Caco-2 (cell line): ENCODE measurements at regions not wholly inside any gene's neighbourhood (a gene's known extent, or its start where the extent isn't known, plus 50 kb on each side); places are given as distances from the start of the nearest gene placed in this dataset.

Experiments
- BruUV-seq: library from RNA; stranded (reverse); fragments of 400-500 nt; replicated peaks from 2 replicates; lab custom pipeline; 2021; lab: Mats Ljungman, UMichigan
- CTCF ChIA-PET: fragments of 300-600 bp; sonication (Branson Sonifier 250); formaldehyde crosslinking; loops from one replicate; lab custom pipeline; 2022; ENCODE audit warnings: antibody characterized with exemption; lab: Charles Lee
- POLR2A ChIA-PET: fragments of 300-600 bp; sonication (Branson Sonifier 250); formaldehyde crosslinking; loops from one replicate; lab custom pipeline; 2022; ENCODE audit warnings: antibody characterized with exemption; lab: Charles Lee
- DNase-seq, 2 experiments: peaks; one replicate each; pipeline versions ENCODE4 v3.0.0 to v3.0.0-alpha.2; 2020 to 2022
- H3K27me3 ChIP-seq: replicated peaks from 2 replicates; pipeline ENCODE4 v1.6.0; 2011; ENCODE audit warnings: low read length; ENCODE audit not compliant: control insufficient read depth, insufficient read depth
- H3K36me3 ChIP-seq: 2 replicates; pipeline ENCODE4 v1.5.1; 2011; ENCODE audit warnings: low read length; ENCODE audit not compliant: control insufficient read depth, insufficient read depth
- H3K4me1 ChIP-seq: fragments of 250-450 bp; sonication (Bioruptor Pico); 2 replicates; pipeline ENCODE4 v1.5.1; 2020; ENCODE audit warnings: mild to moderate bottlenecking
- H3K4me3 ChIP-seq: 2 replicates; pipeline ENCODE4 v1.5.1; 2011; ENCODE audit warnings: low read depth, mild to moderate bottlenecking, control low read depth, low read length
- H3K9me3 ChIP-seq: fragments of 250-450 bp; sonication (Bioruptor Pico); 2 replicates; pipeline ENCODE4 v1.5.1; 2020; ENCODE audit warnings: mild to moderate bottlenecking, moderate library complexity
- H3K27ac Mint-ChIP-seq: one replicate; pipeline ENCODE4 v1.8.0; 2022; ENCODE audit warnings: mixed read lengths; ENCODE audit not compliant: unreplicated experiment
- H3K27me3 Mint-ChIP-seq: one replicate; pipeline ENCODE4 v1.8.0; 2022; ENCODE audit warnings: mixed read lengths; ENCODE audit not compliant: insufficient read depth, unreplicated experiment
- H3K36me3 Mint-ChIP-seq: one replicate; pipeline ENCODE4 v1.8.0; 2022; ENCODE audit warnings: mild to moderate bottlenecking, mixed read lengths; ENCODE audit not compliant: insufficient read depth, unreplicated experiment
- H3K4me1 Mint-ChIP-seq: one replicate; pipeline ENCODE4 v1.8.0; 2022; ENCODE audit warnings: low read depth, mixed read lengths; ENCODE audit not compliant: unreplicated experiment
- H3K4me3 Mint-ChIP-seq: one replicate; pipeline ENCODE4 v1.8.0; 2022; ENCODE audit warnings: mild to moderate bottlenecking, moderate library complexity, mixed read lengths; ENCODE audit not compliant: unreplicated experiment
- H3K9me3 Mint-ChIP-seq: one replicate; pipeline ENCODE4 v1.8.0; 2022; ENCODE audit warnings: mixed read lengths; ENCODE audit not compliant: unreplicated experiment
- intact Hi-C: fragments of 100-400 bp; cut with micrococcal nuclease; formaldehyde crosslinking; loops from one replicate; pipeline ENCODE4 v1.10.0; 2022; ENCODE audit not compliant: unreplicated experiment
- TF ChIP-seq, protein P1 (sequence below), 2 experiments: fragments of 200-600 bp in 1 of 2; IDR thresholded peaks; 1 replicate in 1 of 2; 2 replicates in 1 of 2; pipeline versions ENCODE4 v1.5.1 to v1.8.0; 2011 to 2022; ENCODE audit warnings: antibody characterized with exemption in 1 of 2, control low read depth in 1 of 2, inconsistent platforms in 1 of 2, low read depth in 1 of 2, low read length in 1 of 2, mild to moderate bottlenecking in 1 of 2, moderate library complexity in 1 of 2; ENCODE audit not compliant: insufficient read depth in 1 of 2, severe bottlenecking in 1 of 2, unreplicated experiment in 1 of 2

DNA sequence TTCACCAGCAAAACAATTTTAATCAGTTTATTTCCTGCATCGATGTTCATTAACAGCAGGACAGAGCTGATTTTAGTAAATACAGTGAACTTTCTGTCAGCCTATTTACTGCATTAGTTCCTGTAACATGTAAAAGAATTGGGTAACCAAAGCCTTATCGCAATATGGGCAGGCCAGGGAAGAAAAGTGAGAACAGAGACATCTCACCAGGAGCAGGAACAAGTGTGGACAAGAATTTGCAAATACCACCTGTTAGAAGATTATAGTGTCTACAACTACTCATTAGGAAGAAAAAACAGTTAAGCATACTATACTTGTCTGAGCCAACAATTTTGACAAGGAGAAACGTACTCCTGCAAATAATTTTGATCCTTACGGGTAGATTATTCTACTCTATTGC is 1293.9 kb downstream of the PLA2G4A start:
- Histone ChIP-seq H3K9me3 (no peaks in the 10 kb centered on the region), H3K4me1 (no peaks in the 10 kb centered on the region), H3K36me3 (no peaks in the 10 kb centered on the region), H3K4me3 (no peak overlapping the region), H3K27me3 (no peaks in the 10 kb centered on the region)
- H3K36me3 Mint-ChIP-seq = no peaks in the 10 kb centered on the region
- H3K4me3 Mint-ChIP-seq = no peak overlapping the region
- DNase-seq = no peak
- CTCF ChIA-PET = no interaction called here
- H3K9me3 Mint-ChIP-seq = no peaks in the 10 kb centered on the region
- no TSS peak for BruUV-seq
- no peaks in the 10 kb centered on the region for H3K27me3 Mint-ChIP-seq
- H3K4me1 Mint-ChIP-seq = no peaks in the 10 kb centered on the region
- no peak overlapping the region for H3K27ac Mint-ChIP-seq
- intact Hi-C loops = loop anchor here (10.0 kb wide), 1 partner anchor 198 kb away; no protein-coding TSS in a partner anchor
- POLR2A ChIA-PET = no interaction called here
- TF ChIP-seq, protein P1, sequence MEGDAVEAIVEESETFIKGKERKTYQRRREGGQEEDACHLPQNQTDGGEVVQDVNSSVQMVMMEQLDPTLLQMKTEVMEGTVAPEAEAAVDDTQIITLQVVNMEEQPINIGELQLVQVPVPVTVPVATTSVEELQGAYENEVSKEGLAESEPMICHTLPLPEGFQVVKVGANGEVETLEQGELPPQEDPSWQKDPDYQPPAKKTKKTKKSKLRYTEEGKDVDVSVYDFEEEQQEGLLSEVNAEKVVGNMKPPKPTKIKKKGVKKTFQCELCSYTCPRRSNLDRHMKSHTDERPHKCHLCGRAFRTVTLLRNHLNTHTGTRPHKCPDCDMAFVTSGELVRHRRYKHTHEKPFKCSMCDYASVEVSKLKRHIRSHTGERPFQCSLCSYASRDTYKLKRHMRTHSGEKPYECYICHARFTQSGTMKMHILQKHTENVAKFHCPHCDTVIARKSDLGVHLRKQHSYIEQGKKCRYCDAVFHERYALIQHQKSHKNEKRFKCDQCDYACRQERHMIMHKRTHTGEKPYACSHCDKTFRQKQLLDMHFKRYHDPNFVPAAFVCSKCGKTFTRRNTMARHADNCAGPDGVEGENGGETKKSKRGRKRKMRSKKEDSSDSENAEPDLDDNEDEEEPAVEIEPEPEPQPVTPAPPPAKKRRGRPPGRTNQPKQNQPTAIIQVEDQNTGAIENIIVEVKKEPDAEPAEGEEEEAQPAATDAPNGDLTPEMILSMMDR (IDR thresholded peaks at IDR 0.05; ENCODE audit: insufficient read depth in 1 of 2, low read depth in 1 of 2, low read length in 1 of 2, severe bottlenecking in 1 of 2, unreplicated experiment in 1 of 2) = no peak

DNA sequence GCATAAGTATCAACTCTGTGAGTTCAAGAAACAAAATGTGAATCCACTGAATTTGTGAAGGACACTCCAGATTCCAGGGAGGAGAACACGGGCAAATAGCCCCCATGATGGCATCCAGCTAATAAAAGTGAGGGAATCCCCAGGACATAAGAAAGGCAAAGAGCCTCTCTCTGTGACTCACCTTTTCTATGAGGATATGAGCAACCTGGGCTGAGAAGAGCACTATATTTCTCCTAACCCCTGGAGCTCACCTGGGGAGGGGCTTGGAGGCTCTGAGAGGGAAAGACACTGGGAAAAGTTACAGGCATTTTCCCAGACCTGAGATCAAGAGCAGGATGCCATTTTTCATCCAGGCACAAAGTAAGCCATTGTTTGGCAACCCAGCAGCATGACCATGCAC is 1298.8 kb downstream of the PLA2G4A start:
- H3K4me1 ChIP-seq = no peaks in the 10 kb centered on the region
- no peaks in the 10 kb centered on the region for H3K36me3 ChIP-seq
- ChIA-PET POLR2A (no interaction called here), CTCF (no interaction called here)
- no peaks in the 10 kb centered on the region for H3K9me3 ChIP-seq
- no peak for DNase-seq
- Mint-ChIP-seq H3K9me3 (no peaks in the 10 kb centered on the region), H3K27ac (no peak overlapping the region), H3K36me3 (no peaks in the 10 kb centered on the region), H3K4me3 (no peak overlapping the region), H3K4me1 (no peaks in the 10 kb centered on the region), H3K27me3 (no peaks in the 10 kb centered on the region)
- no peaks in the 10 kb centered on the region for H3K27me3 ChIP-seq
- intact Hi-C loops = loop anchor here (10.0 kb wide), 1 partner anchor 203 kb away; no protein-coding TSS in a partner anchor
- H3K4me3 ChIP-seq = no peak overlapping the region
- BruUV-seq = no TSS peak
- TF ChIP-seq, protein P1 (IDR thresholded peaks at IDR 0.05; ENCODE audit: insufficient read depth in 1 of 2, low read depth in 1 of 2, low read length in 1 of 2, severe bottlenecking in 1 of 2, unreplicated experiment in 1 of 2) = no peak

DNA sequence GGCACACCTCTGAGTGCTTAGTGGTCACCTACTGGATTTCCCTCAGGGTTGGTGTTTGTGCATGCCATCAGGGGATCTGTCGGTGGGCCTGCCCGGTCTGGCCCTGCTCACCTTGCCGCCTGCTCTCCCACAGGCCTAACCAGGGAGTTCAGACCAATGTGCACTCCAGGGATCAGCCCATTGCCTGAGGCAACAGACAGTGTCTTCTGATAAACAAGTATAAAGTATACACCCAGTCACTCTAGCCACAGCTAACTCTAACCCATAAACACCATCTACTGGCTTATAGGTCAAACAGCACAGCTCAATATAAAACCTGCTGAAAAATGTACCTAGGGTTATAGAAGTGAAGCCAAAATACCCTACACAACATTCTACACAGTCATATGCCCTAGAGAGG is 1300.0 kb downstream of the PLA2G4A start:
- Histone ChIP-seq H3K9me3 (no peaks in the 10 kb centered on the region), H3K4me3 (no peak overlapping the region), H3K27me3 (no peaks in the 10 kb centered on the region), H3K36me3 (no peaks in the 10 kb centered on the region), H3K4me1 (no peaks in the 10 kb centered on the region)
- Mint-ChIP-seq H3K4me3 (no peak overlapping the region), H3K27me3 (no peaks in the 10 kb centered on the region), H3K9me3 (no peaks in the 10 kb centered on the region), H3K4me1 (no peaks in the 10 kb centered on the region), H3K36me3 (no peaks in the 10 kb centered on the region), H3K27ac (no peak overlapping the region)
- intact Hi-C loops = loop anchor here (10.0 kb wide), 1 partner anchor 204 kb away; no protein-coding TSS in a partner anchor
- TF ChIP-seq, protein P1 (IDR thresholded peaks at IDR 0.05; ENCODE audit: insufficient read depth in 1 of 2, low read depth in 1 of 2, low read length in 1 of 2, severe bottlenecking in 1 of 2, unreplicated experiment in 1 of 2) = no peak
- CTCF ChIA-PET = no interaction called here
- POLR2A ChIA-PET = no interaction called here
- no TSS peak for BruUV-seq
- DNase-seq = no peak
